IMR-90 (cell line): ENCODE measurements at regions not wholly inside any gene's neighbourhood (a gene's known extent, or its start where the extent isn't known, plus 50 kb on each side); places are given as distances from the start of the nearest gene placed in this dataset.

Experiments used
- ATAC-seq: fragments of 200-7000 bp; cut with Tn5 transposase; 2 replicates; pipeline ENCODE4 v1.9.1; 2020; ENCODE audit warnings: low read depth, mild to moderate bottlenecking, moderate library complexity
- BruUV-seq: library from RNA; stranded (reverse); fragments of 400-500 nt; replicated peaks from 2 replicates; lab custom pipeline; 2021; lab: Mats Ljungman, UMichigan
- CTCF ChIA-PET: fragments of 300-600 bp; formaldehyde crosslinking; extraction: SDS; loops from one replicate; lab custom pipeline; 2021; ENCODE audit warnings: antibody characterized with exemption; lab: Yijun Ruan, JAX
- POLR2A ChIA-PET: fragments of 300-600 bp; sonication (Branson Sonifier 250); formaldehyde crosslinking; loops from one replicate; lab custom pipeline; 2022; ENCODE audit warnings: antibody characterized with exemption; ENCODE audit not compliant: unreplicated experiment; lab: Charles Lee
- DNase-seq: peaks from one replicate; pipeline ENCODE4 v3.0.0; 2013
- H2AFZ ChIP-seq: replicated peaks from 2 replicates; pipeline ENCODE3; 2013; ENCODE audit warnings: low read length, mild to moderate bottlenecking; ENCODE audit not compliant: poor library complexity
- H2AK5ac ChIP-seq: 2 replicates; pipeline ENCODE4 v1.6.1; 2013; ENCODE audit warnings: low read depth, low read length, inconsistent platforms
- H2AK9ac ChIP-seq: replicated peaks from 2 replicates; pipeline ENCODE3; 2013; ENCODE audit warnings: mild to moderate bottlenecking, low read depth, low read length, moderate library complexity; ENCODE audit not compliant: poor library complexity
- H2BK120ac ChIP-seq: 2 replicates; pipeline ENCODE4 v1.6.1; 2013; ENCODE audit warnings: low read depth, low read length, inconsistent platforms
- H2BK15ac ChIP-seq: 3 replicates; pipeline ENCODE4 v1.6.1; 2013; ENCODE audit warnings: low read depth, low read length, inconsistent platforms
- H2BK20ac ChIP-seq: 2 replicates; pipeline ENCODE4 v1.6.1; 2013; ENCODE audit warnings: low read depth, mild to moderate bottlenecking, inconsistent platforms, low read length, moderate library complexity
- H2BK5ac ChIP-seq: 2 replicates; pipeline ENCODE4 v1.6.1; 2013; ENCODE audit warnings: mild to moderate bottlenecking, low read depth, low read length, inconsistent platforms; ENCODE audit not compliant: poor library complexity, severe bottlenecking
- H3K14ac ChIP-seq: replicated peaks from 2 replicates; pipeline ENCODE4 v1.6.1; 2013; ENCODE audit warnings: low read depth, low read length, inconsistent platforms
- H3K18ac ChIP-seq: 2 replicates; pipeline ENCODE4 v1.6.1; 2013; ENCODE audit warnings: low read depth, low read length, control low read depth
- H3K23ac ChIP-seq: 2 replicates; pipeline ENCODE4 v1.6.1; 2013; ENCODE audit warnings: low read depth, low read length, inconsistent platforms
- H3K27ac ChIP-seq: 2 replicates; pipeline ENCODE4 v1.5.1; 2013; ENCODE audit warnings: mild to moderate bottlenecking, control low read depth, low read length; ENCODE audit not compliant: insufficient read depth
- H3K27me3 ChIP-seq: 2 replicates; pipeline ENCODE4 v1.6.1; 2013; ENCODE audit warnings: low read length; ENCODE audit not compliant: control insufficient read depth, insufficient read depth
- H3K36me3 ChIP-seq: 2 replicates; pipeline ENCODE4 v1.6.1; 2013; ENCODE audit warnings: low read length, mixed read lengths; ENCODE audit not compliant: control insufficient read depth, insufficient read depth
- H3K4ac ChIP-seq: 2 replicates; pipeline ENCODE4 v1.6.1; 2013; ENCODE audit warnings: low read depth, low read length, inconsistent platforms
- H3K4me1 ChIP-seq: 2 replicates; pipeline ENCODE4 v1.6.1; 2013; ENCODE audit warnings: low read length, mixed read lengths; ENCODE audit not compliant: control insufficient read depth, insufficient read depth
- H3K4me2 ChIP-seq: 2 replicates; pipeline ENCODE4 v1.6.1; 2013; ENCODE audit warnings: low read depth, mild to moderate bottlenecking, control low read depth, low read length, moderate library complexity
- H3K4me3 ChIP-seq: 2 replicates; pipeline ENCODE4 v1.5.1; 2013; ENCODE audit warnings: low read depth, mild to moderate bottlenecking, control low read depth, low read length, moderate library complexity; ENCODE audit not compliant: insufficient read depth
- H3K56ac ChIP-seq: 2 replicates; pipeline ENCODE4 v1.6.1; 2013; ENCODE audit warnings: low read length, inconsistent platforms; ENCODE audit not compliant: insufficient read depth; ENCODE audit errors: extremely low read depth
- H3K79me1 ChIP-seq, 2 experiments: 2 replicates each; pipeline ENCODE4 v1.6.1; 2013; ENCODE audit warnings: low read length in 2 of 2, inconsistent platforms in 1 of 2, low read depth in 1 of 2
- H3K9ac ChIP-seq: 2 replicates; pipeline ENCODE4 v1.6.1; 2013; ENCODE audit warnings: low read depth, low read length, control low read depth
- H3K9me1 ChIP-seq: 2 replicates; pipeline ENCODE4 v1.6.1; 2013; ENCODE audit warnings: low read length, inconsistent platforms; ENCODE audit not compliant: insufficient read depth
- H3K9me3 ChIP-seq: 2 replicates; pipeline ENCODE4 v1.6.1; 2013; ENCODE audit warnings: low read length; ENCODE audit not compliant: control insufficient read depth, insufficient read depth
- H4K20me1 ChIP-seq: 2 replicates; pipeline ENCODE4 v1.6.1; 2013; ENCODE audit warnings: low read length, inconsistent platforms; ENCODE audit not compliant: insufficient read depth
- H4K5ac ChIP-seq: 2 replicates; pipeline ENCODE4 v1.6.1; 2013; ENCODE audit warnings: mild to moderate bottlenecking, low read depth, low read length, control low read depth
- H4K8ac ChIP-seq, 2 experiments: 2 replicates each; pipeline ENCODE4 v1.6.1; 2013; ENCODE audit warnings: low read depth in 2 of 2, low read length in 2 of 2, control low read depth in 1 of 2, inconsistent platforms in 1 of 2
- H4K91ac ChIP-seq: 2 replicates; pipeline ENCODE4 v1.6.1; 2013; ENCODE audit warnings: low read depth, low read length, inconsistent platforms; ENCODE audit not compliant: insufficient read depth
- BHLHE40 ChIP-seq: fragments of 150-350 bp; IDR thresholded peaks from 2 replicates; pipeline ENCODE4 v1.6.1; 2016; ENCODE audit warnings: mild to moderate bottlenecking, low read depth, low read length
- CHD1 ChIP-seq: IDR thresholded peaks from 2 replicates; pipeline ENCODE4 v1.6.1; 2012; ENCODE audit warnings: low read depth, low read length, improper control_type of control experiment
- ELK1 ChIP-seq: fragments of 150-350 bp; IDR thresholded peaks from 2 replicates; pipeline ENCODE4 v1.6.1; 2016; ENCODE audit warnings: low read depth, mild to moderate bottlenecking, low read length, moderate library complexity, borderline replicate concordance
- MAFK ChIP-seq: IDR thresholded peaks from 2 replicates; pipeline ENCODE4 v1.6.1; 2012; ENCODE audit warnings: low read depth, low read length, improper control_type of control experiment
- MXI1 ChIP-seq: IDR thresholded peaks from 2 replicates; pipeline ENCODE4 v1.6.1; 2012; ENCODE audit warnings: low read depth, mild to moderate bottlenecking, low read length, moderate library complexity, borderline replicate concordance
- NFE2L2 ChIP-seq: fragments of 150-350 bp; IDR thresholded peaks from 2 replicates; pipeline ENCODE4 v1.6.1; 2016; ENCODE audit warnings: low read depth, mild to moderate bottlenecking, low read length
- POLR2A ChIP-seq: IDR thresholded peaks from 2 replicates; pipeline ENCODE4 v1.6.1; 2012; ENCODE audit warnings: mild to moderate bottlenecking, low read depth, low read length
- RCOR1 ChIP-seq: IDR thresholded peaks from 2 replicates; pipeline ENCODE4 v1.6.1; 2012; ENCODE audit warnings: mild to moderate bottlenecking, low read length, improper control_type of control experiment; ENCODE audit not compliant: insufficient replicate concordance
- RFX5 ChIP-seq: IDR thresholded peaks from 2 replicates; pipeline ENCODE4 v1.8.0; 2012; ENCODE audit warnings: low read depth, mild to moderate bottlenecking, low read length, moderate library complexity
- SMC3 ChIP-seq: fragments of 150-350 bp; IDR thresholded peaks from 2 replicates; pipeline ENCODE4 v1.6.1; 2016; ENCODE audit warnings: low read depth, mild to moderate bottlenecking, antibody characterized with exemption, low read length, moderate library complexity
- WGBS, 2 experiments: methylation state at CpG; one replicate each; pipeline versions ENCODE4 v1.1.5 to v1.1.7; 2013; ENCODE audit warnings: missing lambda C conversion rate in 2 of 2; ENCODE audit not compliant: insufficient read length in 1 of 2; ENCODE audit errors: extremely low coverage in 2 of 2; 5-methylcytosine and 5-hydroxymethylcytosine counted together
- dilution Hi-C: fragments of 300-500 bp; cut with HindIII; formaldehyde crosslinking; loops from one replicate; pipeline ENCODE4 v1.14.3; 2018; ENCODE audit warnings: low sequenced_read_pairs; ENCODE audit not compliant: unreplicated experiment
- in situ Hi-C: fragments of 300-500 bp; cut with MboI; formaldehyde crosslinking; loops from 3 replicates; pipeline ENCODE4 v1.14.3; 2019; ENCODE audit warnings: low sequenced_read_pairs, inconsistent platforms, mixed read lengths
- intact Hi-C: fragments of 100-400 bp; cut with micrococcal nuclease; formaldehyde crosslinking; loops from 2 replicates; pipeline ENCODE4 v1.10.0; 2022

DNA sequence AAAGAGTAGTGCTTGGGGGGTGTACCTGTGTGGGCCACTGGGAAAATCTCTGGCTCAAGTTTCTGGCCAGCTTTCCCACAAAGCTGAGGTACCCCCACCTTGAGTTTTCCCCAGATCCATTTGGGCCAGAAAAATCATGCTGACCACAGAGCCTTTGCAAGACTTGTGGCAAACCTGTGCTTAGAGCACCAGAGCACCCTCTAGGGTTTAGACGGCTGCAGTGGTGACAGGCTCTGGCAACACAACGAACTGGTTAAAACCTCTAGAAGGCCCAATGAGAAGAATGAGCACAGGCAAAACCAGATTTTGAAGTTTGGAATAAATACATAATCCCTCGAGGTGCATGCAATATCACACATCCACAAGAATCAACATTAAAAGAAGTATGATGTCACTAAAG is 290.7 kb upstream of the FOLH1 start:
- no peak overlapping the region for H3K4me3 ChIP-seq
- H2BK15ac ChIP-seq: no peak overlapping the region
- no peak overlapping the region for H4K91ac ChIP-seq
- intact Hi-C loops (no loop called here), dilution Hi-C loops (no loop called here), in situ Hi-C loops (no loop called here)
- H3K4me1 ChIP-seq: no peaks in the 10 kb centered on the region
- TF ChIP-seq SMC3: no peak
- TF ChIP-seq MXI1: no peak
- TF ChIP-seq POLR2A: no peak
- TF ChIP-seq RCOR1: no peak
- TF ChIP-seq NFE2L2: no peak
- no peak for TF ChIP-seq ELK1
- no peak for TF ChIP-seq BHLHE40
- TF ChIP-seq CHD1: no peak
- TF ChIP-seq MAFK: no peak
- no peak for TF ChIP-seq RFX5
- H3K4ac ChIP-seq: no peak overlapping the region
- peaks cover 6% of the 10 kb centered on the region; the same call in 1 of the 2 replicates for H3K9me3 ChIP-seq
- no peak for ATAC-seq
- H2AK9ac ChIP-seq: no peak overlapping the region
- H3K36me3 ChIP-seq: no peaks in the 10 kb centered on the region
- no peak overlapping the region for H2AFZ ChIP-seq
- H4K20me1 ChIP-seq: no peaks in the 10 kb centered on the region
- no peak overlapping the region for H4K5ac ChIP-seq
- no peaks in the 10 kb centered on the region for H3K27me3 ChIP-seq
- H3K23ac ChIP-seq: no peak overlapping the region
- no CpG with 5 or more reads among the region's 3 CpGs for WGBS, 2 experiments
- no peak overlapping the region for H2BK20ac ChIP-seq
- no peak overlapping the region for H3K9ac ChIP-seq
- H3K79me1 ChIP-seq: no peaks in the 10 kb centered on the region
- H4K8ac ChIP-seq: no peak overlapping the region
- no peak overlapping the region for H2BK5ac ChIP-seq
- H3K27ac ChIP-seq: no peak overlapping the region
- no peak for DNase-seq
- POLR2A ChIA-PET: no interaction called here
- no peaks in the 10 kb centered on the region for H3K9me1 ChIP-seq
- no peak overlapping the region for H3K56ac ChIP-seq
- CTCF ChIA-PET: no interaction called here
- no peak overlapping the region for H2AK5ac ChIP-seq
- H3K18ac ChIP-seq: no peak overlapping the region
- H3K14ac ChIP-seq: no peak overlapping the region
- H2BK120ac ChIP-seq: no peak overlapping the region
- no TSS peak for BruUV-seq
- H3K4me2 ChIP-seq: no peak overlapping the region
